HG03280 (cell line): ENCODE measurements at regions not wholly inside any gene's neighbourhood (a gene's known extent, or its start where the extent isn't known, plus 50 kb on each side); places are given as distances from the start of the nearest gene placed in this dataset.

Source experiments
- ATAC-seq: cut with Tn5 transposase; IDR thresholded peaks from one replicate; pipeline ENCODE4 v1.9.1; 2021; ENCODE audit warnings: mild to moderate bottlenecking, moderate library complexity; ENCODE audit not compliant: unreplicated experiment

GRCh38 chr4:138697851-138698250 lies 317.7 kb upstream of the NOCT start:
- ATAC-seq = no peak

- no peak for ATAC-seq
Observed at GRCh38 chr4:138696771-138697170, 318.8 kb upstream of the NOCT start.

DNA sequence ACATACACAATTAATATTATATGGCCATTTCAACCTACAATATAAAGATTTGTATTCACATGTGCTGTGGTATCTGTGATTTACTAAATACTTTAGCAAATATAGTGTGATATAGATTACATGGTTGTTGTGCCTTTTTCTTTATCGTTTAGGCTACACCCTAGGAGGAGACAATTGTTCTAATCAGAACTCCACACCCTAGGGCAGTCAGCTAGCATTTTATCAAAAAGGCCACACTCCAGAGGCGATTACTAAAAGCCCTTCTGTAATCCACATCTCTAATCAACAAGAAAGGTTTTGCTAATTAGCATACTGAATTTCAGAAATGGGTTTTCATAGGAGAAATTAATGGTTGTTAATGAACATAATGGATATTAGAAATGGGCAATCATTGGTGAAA lies 319.5 kb upstream of the NOCT start:
- ATAC-seq = no peak

- ATAC-seq = no peak
Observed at GRCh38 chr4:138693526-138693925, 322.1 kb upstream of the NOCT start.

DNA sequence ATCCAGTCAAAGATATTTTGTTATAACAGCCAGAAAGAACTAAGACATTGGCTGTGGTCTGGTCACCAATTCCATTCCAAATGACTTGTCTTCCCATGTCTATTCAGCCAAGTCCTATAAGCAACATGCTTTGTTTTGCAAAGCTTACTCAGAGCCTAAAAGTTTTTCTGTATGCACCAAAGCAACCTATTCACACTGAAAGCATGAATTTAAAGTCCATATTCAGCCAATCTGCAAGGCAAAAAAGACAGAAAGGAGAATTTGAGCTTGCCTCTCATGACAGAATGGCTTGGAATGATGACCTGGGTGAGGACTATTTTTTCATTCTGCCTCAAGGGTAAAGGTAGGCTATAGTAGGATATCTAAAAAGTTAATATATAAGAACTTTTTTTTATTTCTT lies 323.2 kb upstream of the NOCT start:
- ATAC-seq = no peak

- no peak for ATAC-seq
Observed at GRCh38 chr4:138689593-138689992, 326.0 kb upstream of the NOCT start.

DNA sequence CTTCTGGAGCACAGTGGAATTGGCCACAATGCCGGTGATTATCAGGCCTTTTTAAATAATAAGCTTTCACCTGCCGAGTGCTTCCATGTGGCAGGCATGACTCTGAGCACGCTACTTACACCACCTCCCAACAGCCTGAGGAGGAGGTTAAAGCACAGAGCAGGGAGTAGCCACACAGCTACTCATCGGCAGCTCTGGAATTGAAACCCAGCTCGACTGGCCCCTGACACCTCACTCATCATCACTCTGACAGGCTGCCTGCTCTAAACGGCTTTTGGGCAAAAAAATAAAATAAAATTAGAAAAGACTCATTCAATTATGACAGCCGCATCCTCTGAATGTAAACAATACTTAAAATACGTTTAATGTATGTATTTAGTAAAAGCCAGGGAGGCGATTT lies 326.4 kb upstream of the NOCT start:
- ATAC-seq = no peak

- ATAC-seq = no peak
Observed at GRCh38 chr4:138688408-138689085, 327.0 kb upstream of the NOCT start.

- ATAC-seq = no peak
Observed at GRCh38 chr4:138686106-138686835, 329.3 kb upstream of the NOCT start.

GRCh38 chr4:138685316-138685715 lies 330.3 kb upstream of the NOCT start:
- ATAC-seq = no peak

GRCh38 chr4:138680989-138681604 lies 334.5 kb upstream of the NOCT start:
- peak; percentile 72 for ATAC-seq

DNA sequence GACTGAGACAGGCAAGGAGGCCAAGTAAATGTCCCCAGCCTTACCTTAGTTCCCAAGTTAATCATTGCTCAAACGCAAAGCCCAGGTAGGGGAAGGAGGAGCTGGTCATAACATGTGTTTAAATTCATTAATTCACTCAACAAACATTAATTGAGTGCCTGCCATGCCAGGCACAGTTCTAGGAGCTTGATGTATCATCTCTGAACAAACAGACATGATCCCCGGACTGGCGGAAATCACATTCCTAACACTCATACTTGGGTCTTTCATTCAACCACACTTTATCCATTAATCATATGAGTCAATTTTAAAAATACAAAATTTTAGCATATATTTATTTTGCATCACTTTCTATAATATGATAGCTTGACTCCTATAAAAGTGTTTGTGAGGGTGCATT lies 335.3 kb upstream of the NOCT start:
- ATAC-seq = no peak

GRCh38 chr4:138678985-138679746 lies 336.4 kb upstream of the NOCT start:
- no peak for ATAC-seq

GRCh38 chr4:138677748-138678147 lies 337.8 kb upstream of the NOCT start:
- ATAC-seq = no peak

DNA sequence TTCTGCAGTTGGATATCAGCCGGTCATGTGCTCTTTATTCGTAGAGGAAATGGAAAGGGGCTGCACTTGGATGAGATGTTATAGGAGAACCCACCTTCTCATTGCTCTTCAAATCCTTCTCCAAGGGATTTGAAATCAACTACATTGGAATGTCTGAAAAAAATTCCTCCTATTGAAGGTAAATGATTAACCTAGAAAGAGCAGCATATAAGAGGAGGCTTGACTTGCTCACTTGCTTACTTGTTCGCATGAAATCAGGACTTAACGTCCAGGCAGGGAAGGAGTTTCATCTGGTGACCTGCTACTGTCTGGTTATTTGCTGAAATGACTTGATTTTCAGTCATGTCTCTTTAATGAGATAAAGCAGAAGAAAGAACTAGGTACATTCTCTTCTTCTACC lies 338.4 kb upstream of the NOCT start:
- no peak for ATAC-seq

DNA sequence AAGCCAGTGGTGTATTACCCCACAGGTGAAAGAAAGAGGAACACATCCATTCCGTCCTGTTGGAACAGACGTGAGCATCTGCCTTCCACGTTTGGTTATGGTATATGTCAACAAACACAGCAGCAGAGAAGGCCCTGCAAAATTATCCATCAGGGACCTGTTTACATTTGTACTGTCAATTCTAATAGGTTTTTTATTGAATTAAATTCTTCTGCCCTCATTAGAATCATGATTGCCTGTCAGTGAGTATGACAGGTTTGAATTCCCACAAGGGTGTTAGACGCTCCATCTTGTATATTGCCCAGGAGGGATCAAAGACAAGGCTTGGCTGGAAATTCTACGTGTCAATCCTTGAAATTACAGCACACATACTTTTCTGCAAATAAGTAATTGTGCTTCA lies 339.9 kb upstream of the NOCT start:
- ATAC-seq = no peak

GRCh38 chr4:138674209-138674608 lies 341.4 kb upstream of the NOCT start:
- no peak for ATAC-seq

GRCh38 chr4:138673053-138673452 lies 342.5 kb upstream of the NOCT start:
- no peak for ATAC-seq

DNA sequence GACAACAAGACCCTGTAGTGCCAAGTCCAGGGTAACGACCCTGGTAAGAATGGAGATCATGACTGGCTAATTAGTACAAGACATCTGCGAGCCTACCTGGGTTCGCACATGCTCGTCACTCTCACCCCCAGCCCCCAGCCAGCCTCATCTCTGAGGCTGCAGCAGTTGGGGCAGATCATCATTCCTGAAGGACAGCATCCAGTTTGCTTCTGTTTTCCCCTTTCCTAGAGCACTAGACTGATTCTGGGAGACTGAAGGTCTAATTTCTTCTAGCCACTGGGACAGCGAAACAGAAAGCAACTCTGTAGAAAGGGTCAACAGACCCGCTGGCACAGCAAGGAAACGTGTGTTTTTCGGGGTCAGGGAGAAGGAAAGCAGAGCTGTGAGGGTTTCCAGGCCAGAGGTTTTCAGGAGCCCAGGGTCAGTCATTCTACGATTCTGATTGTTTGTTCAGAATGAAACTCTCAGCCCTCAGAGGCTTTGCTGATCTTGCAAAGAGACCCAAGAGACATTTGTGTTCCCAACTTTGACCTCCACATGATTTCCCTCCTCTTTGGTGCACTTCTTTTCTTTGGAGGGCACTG lies 343.1 kb upstream of the NOCT start:
- peak; percentile 56 for ATAC-seq

- no peak for ATAC-seq
Observed at GRCh38 chr4:138671606-138672084, 343.9 kb upstream of the NOCT start.

- no peak for ATAC-seq
Observed at GRCh38 chr4:138671106-138671505, 344.5 kb upstream of the NOCT start.
